Liver (tissue), 8 donors: ENCODE measurements at regions not wholly inside any gene's neighbourhood (a gene's known extent, or its start where the extent isn't known, plus 50 kb on each side); places are given as distances from the start of the nearest gene placed in this dataset.

ENCODE experiments used
- DNase-seq: peaks from one replicate; pipeline ENCODE4 v3.0.0-alpha.2; 2017; ENCODE audit warnings: low spot score
- H3K27ac ChIP-seq, 2 donors: one replicate each; pipeline ENCODE4 v1.7.0; 2013; ENCODE audit warnings: inconsistent platforms in 2 of 2, low read length in 2 of 2, control low read depth in 1 of 2, low read depth in 1 of 2, mild to moderate bottlenecking in 1 of 2
- H3K27me3 ChIP-seq, 4 donors: one replicate each; pipeline versions ENCODE4 v1.6.1 to v1.7.0; 2013; ENCODE audit warnings: low read length in 3 of 4, inconsistent platforms in 1 of 4, mild to moderate bottlenecking in 1 of 4, moderate library complexity in 1 of 4; ENCODE audit not compliant: control insufficient read depth in 4 of 4, insufficient read depth in 4 of 4
- H3K36me3 ChIP-seq, 4 donors: one replicate each; pipeline versions ENCODE4 v1.6.1 to v1.7.0; 2013; ENCODE audit warnings: low read length in 3 of 4, mild to moderate bottlenecking in 3 of 4, low read depth in 1 of 4, moderate library complexity in 1 of 4; ENCODE audit not compliant: control insufficient read depth in 4 of 4, insufficient read depth in 3 of 4
- H3K4me1 ChIP-seq, 4 donors: one replicate each; pipeline versions ENCODE4 v1.6.1 to v1.7.0; 2013; ENCODE audit warnings: low read length in 3 of 4, mild to moderate bottlenecking in 3 of 4, moderate library complexity in 1 of 4; ENCODE audit not compliant: control insufficient read depth in 4 of 4, insufficient read depth in 4 of 4
- H3K4me3 ChIP-seq, 3 donors: one replicate each; pipeline versions ENCODE4 v1.6.1 to v1.7.0; 2013; ENCODE audit warnings: low read length in 3 of 3, control low read depth in 1 of 3, low read depth in 1 of 3, mild to moderate bottlenecking in 1 of 3
- H3K9ac ChIP-seq, 2 donors: one replicate each; pipeline ENCODE4 v1.7.0; 2013; ENCODE audit warnings: low read length in 2 of 2, mild to moderate bottlenecking in 2 of 2, moderate library complexity in 2 of 2, control low read depth in 1 of 2, low read depth in 1 of 2
- H3K9me3 ChIP-seq, 4 donors: one replicate each; pipeline versions ENCODE4 v1.6.1 to v1.7.0; 2013; ENCODE audit warnings: low read length in 3 of 4; ENCODE audit not compliant: control insufficient read depth in 4 of 4
- EGR1 ChIP-seq, 2 donors: IDR thresholded peaks; 2 replicates each; pipeline ENCODE4 v1.6.1; 2016 to 2018; ENCODE audit warnings: antibody characterized with exemption in 2 of 2, low read depth in 2 of 2
- FOXA1 ChIP-seq: IDR thresholded peaks from 2 replicates; pipeline ENCODE4 v1.6.1; 2016; ENCODE audit warnings: antibody characterized with exemption
- FOXA2 ChIP-seq: IDR thresholded peaks from 2 replicates; pipeline ENCODE4 v1.6.1; 2016; ENCODE audit warnings: antibody characterized with exemption
- HNF4A ChIP-seq, 2 donors: conservative IDR thresholded peaks; 2 replicates each; pipeline ENCODE4 v1.6.1; 2016; ENCODE audit warnings: antibody characterized with exemption in 2 of 2, mild to moderate bottlenecking in 2 of 2
- HNF4G ChIP-seq: IDR thresholded peaks from 2 replicates; pipeline ENCODE4 v1.6.1; 2016; ENCODE audit warnings: antibody characterized with exemption
- JUND ChIP-seq, 2 donors: IDR thresholded peaks; 2 replicates each; pipeline ENCODE4 v1.6.1; 2016; ENCODE audit warnings: antibody characterized with exemption in 2 of 2
- NR2F2 ChIP-seq: IDR thresholded peaks from 2 replicates; pipeline ENCODE4 v1.6.1; 2016; ENCODE audit warnings: antibody characterized with exemption
- RAD21 ChIP-seq, 2 donors: IDR thresholded peaks; 2 replicates each; pipeline ENCODE4 v1.6.1; 2016; ENCODE audit warnings: antibody characterized with exemption in 2 of 2, mild to moderate bottlenecking in 2 of 2
- RXRA ChIP-seq, 2 donors: IDR thresholded peaks; 2 replicates each; pipeline ENCODE4 v1.6.1; 2017 to 2018; ENCODE audit warnings: antibody characterized with exemption in 2 of 2, mild to moderate bottlenecking in 1 of 2
- SP1 ChIP-seq: IDR thresholded peaks from 2 replicates; pipeline ENCODE4 v1.6.1; 2018; ENCODE audit warnings: antibody characterized with exemption, mild to moderate bottlenecking
- TAF1 ChIP-seq: conservative IDR thresholded peaks from 2 replicates; pipeline ENCODE4 v1.6.1; 2016; ENCODE audit warnings: antibody characterized with exemption, mild to moderate bottlenecking
- YY1 ChIP-seq: IDR thresholded peaks from 2 replicates; pipeline ENCODE4 v1.6.1; 2016; ENCODE audit warnings: antibody characterized with exemption, mild to moderate bottlenecking
- WGBS: extraction: QIAGEN DNeasy Blood & Tissue Kit; methylation state at CpG from one replicate; pipeline ENCODE4 v1.1.7; 2013; 5-methylcytosine and 5-hydroxymethylcytosine counted together
- TF ChIP-seq, protein P1 (sequence below): IDR thresholded peaks from 2 replicates; pipeline ENCODE4 v1.6.1; 2016; ENCODE audit warnings: antibody characterized with exemption, mild to moderate bottlenecking
- TF ChIP-seq, protein P2 (sequence below): IDR thresholded peaks from 2 replicates; pipeline ENCODE4 v1.6.1; 2016; ENCODE audit warnings: antibody characterized with exemption
- TF ChIP-seq, protein P3 (sequence below): fragments of 150-350 bp; IDR thresholded peaks from 2 replicates; pipeline ENCODE4 v1.5.1; 2017; ENCODE audit warnings: improper control_type of control experiment, low read depth, low read length; ENCODE audit not compliant: missing input control
- donor health status: healthy.
- donor health status: healthy.
- donor health status: healthy.
- donor health status: healthy.
- donor health status: healthy.

DNA sequence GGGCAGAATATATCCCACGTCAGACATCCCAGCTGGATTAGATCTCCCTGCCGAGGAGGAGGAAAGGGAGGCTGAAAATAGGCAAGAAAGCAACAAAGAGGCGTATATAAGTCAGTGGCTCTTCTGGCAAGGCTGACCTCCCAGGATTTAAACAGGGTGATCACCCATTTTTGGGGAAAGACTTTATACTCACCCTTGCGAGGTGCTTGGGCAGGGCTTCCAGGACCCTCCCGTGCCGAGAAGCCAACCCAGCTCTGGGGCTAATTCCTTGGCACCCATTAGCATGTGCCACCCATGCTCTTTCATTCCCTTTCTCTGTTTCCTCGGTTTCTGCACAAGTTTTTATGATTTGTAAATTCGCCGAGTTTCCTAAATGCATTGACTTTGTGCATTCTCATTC lies 230.2 kb upstream of the IRX2 start:
- WGBS: 80% methylated on average over 9 of the region's 9 CpGs
- H3K4me3 ChIP-seq: no peak overlapping the region
- no peak for TF ChIP-seq SP1
- TF ChIP-seq RAD21 (IDR thresholded peaks at IDR 0.05): no peak
- TF ChIP-seq, protein P1, sequence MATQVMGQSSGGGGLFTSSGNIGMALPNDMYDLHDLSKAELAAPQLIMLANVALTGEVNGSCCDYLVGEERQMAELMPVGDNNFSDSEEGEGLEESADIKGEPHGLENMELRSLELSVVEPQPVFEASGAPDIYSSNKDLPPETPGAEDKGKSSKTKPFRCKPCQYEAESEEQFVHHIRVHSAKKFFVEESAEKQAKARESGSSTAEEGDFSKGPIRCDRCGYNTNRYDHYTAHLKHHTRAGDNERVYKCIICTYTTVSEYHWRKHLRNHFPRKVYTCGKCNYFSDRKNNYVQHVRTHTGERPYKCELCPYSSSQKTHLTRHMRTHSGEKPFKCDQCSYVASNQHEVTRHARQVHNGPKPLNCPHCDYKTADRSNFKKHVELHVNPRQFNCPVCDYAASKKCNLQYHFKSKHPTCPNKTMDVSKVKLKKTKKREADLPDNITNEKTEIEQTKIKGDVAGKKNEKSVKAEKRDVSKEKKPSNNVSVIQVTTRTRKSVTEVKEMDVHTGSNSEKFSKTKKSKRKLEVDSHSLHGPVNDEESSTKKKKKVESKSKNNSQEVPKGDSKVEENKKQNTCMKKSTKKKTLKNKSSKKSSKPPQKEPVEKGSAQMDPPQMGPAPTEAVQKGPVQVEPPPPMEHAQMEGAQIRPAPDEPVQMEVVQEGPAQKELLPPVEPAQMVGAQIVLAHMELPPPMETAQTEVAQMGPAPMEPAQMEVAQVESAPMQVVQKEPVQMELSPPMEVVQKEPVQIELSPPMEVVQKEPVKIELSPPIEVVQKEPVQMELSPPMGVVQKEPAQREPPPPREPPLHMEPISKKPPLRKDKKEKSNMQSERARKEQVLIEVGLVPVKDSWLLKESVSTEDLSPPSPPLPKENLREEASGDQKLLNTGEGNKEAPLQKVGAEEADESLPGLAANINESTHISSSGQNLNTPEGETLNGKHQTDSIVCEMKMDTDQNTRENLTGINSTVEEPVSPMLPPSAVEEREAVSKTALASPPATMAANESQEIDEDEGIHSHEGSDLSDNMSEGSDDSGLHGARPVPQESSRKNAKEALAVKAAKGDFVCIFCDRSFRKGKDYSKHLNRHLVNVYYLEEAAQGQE: no peak
- no peak for TF ChIP-seq HNF4A (conservative IDR thresholded peaks at IDR 0.05)
- no peak for TF ChIP-seq FOXA1
- TF ChIP-seq, protein P2, sequence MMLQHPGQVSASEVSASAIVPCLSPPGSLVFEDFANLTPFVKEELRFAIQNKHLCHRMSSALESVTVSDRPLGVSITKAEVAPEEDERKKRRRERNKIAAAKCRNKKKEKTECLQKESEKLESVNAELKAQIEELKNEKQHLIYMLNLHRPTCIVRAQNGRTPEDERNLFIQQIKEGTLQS: no peak
- TF ChIP-seq RXRA (IDR thresholded peaks at IDR 0.05): no peak
- DNase-seq: no peak
- no peaks in the 10 kb centered on the region for H3K9me3 ChIP-seq
- H3K4me1 ChIP-seq: no peaks in the 10 kb centered on the region
- H3K9ac ChIP-seq: no peak overlapping the region
- no peak overlapping the region for H3K27ac ChIP-seq
- H3K36me3 ChIP-seq: no peaks in the 10 kb centered on the region
- H3K27me3 ChIP-seq: peaks cover 0 to 3% (median 0%) of the 10 kb centered on the region in 4 donors

DNA sequence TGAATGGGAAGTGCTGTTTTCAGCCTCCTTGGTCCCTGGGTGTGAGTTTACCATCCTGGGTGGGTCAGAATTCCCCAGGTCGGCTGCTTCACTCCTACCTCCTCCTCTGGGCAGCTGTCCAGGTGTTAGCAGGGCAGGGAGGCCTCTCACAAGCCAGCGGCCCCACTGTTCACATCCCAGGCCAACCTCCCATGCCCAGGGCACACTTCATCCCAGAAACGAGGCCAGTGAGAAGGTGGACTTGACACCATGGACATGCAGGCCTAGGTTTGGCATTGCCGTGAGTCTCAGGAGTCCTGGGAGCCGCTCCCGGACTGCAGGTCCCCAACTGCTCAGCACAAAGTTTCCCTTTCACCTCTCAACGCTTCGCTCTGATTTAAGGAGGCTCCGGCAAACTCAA lies 229.6 kb upstream of the IRX2 start:
- TF ChIP-seq FOXA1 (no peak), JUND (IDR thresholded peaks at IDR 0.05) (no peak), YY1 (no peak), TAF1 (no peak), EGR1 (IDR thresholded peaks at IDR 0.05; ENCODE audit: low read depth in 2 of 2) (no peak)
- TF ChIP-seq, protein P2: no peak
- Histone ChIP-seq H3K4me1 (no peaks in the 10 kb centered on the region), H3K27me3 (peaks cover 0 to 3% (median 0%) of the 10 kb centered on the region in 4 donors), H3K4me3 (no peak overlapping the region), H3K9me3 (no peaks in the 10 kb centered on the region), H3K36me3 (no peaks in the 10 kb centered on the region), H3K27ac (no peak overlapping the region), H3K9ac (no peak overlapping the region)
- DNase-seq: no peak
- WGBS: 73% methylated on average over 9 of the region's 9 CpGs

DNA sequence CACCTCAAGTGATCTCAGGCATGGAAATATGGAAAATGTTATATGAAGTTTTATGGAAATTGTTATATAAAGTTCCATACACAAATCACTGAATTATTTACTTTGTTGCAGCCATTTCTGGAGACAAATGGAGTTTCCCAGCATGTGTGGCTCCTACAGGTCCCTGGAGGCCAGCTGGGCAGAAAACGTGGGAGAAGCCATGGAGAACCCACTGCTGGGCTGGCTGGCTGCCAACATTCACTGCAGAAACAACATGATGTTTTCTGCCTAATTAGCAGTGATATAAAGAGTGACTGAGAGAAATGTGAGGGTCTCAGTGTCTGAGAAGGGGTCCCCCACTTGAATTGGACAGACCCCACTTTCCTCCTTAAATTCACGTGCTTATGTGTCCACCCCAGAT lies 208.8 kb upstream of the IRX2 start:
- Histone ChIP-seq H3K27ac (no peak overlapping the region), H3K4me1 (no peaks in the 10 kb centered on the region), H3K36me3 (no peaks in the 10 kb centered on the region), H3K4me3 (no peak overlapping the region), H3K27me3 (no peaks in the 10 kb centered on the region), H3K9me3 (peaks cover 1 to 8% (median 4%) of the 10 kb centered on the region in 4 donors), H3K9ac (no peak overlapping the region)
- TF ChIP-seq EGR1 (IDR thresholded peaks at IDR 0.05; ENCODE audit: low read depth in 2 of 2): no peak
- TF ChIP-seq, protein P2: no peak
- no peak for TF ChIP-seq HNF4G
- no peak for TF ChIP-seq FOXA2
- TF ChIP-seq, protein P1: no peak
- TF ChIP-seq NR2F2: no peak
- TF ChIP-seq TAF1: no peak
- TF ChIP-seq SP1: no peak
- TF ChIP-seq, protein P3, sequence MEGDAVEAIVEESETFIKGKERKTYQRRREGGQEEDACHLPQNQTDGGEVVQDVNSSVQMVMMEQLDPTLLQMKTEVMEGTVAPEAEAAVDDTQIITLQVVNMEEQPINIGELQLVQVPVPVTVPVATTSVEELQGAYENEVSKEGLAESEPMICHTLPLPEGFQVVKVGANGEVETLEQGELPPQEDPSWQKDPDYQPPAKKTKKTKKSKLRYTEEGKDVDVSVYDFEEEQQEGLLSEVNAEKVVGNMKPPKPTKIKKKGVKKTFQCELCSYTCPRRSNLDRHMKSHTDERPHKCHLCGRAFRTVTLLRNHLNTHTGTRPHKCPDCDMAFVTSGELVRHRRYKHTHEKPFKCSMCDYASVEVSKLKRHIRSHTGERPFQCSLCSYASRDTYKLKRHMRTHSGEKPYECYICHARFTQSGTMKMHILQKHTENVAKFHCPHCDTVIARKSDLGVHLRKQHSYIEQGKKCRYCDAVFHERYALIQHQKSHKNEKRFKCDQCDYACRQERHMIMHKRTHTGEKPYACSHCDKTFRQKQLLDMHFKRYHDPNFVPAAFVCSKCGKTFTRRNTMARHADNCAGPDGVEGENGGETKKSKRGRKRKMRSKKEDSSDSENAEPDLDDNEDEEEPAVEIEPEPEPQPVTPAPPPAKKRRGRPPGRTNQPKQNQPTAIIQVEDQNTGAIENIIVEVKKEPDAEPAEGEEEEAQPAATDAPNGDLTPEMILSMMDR: no peak
- TF ChIP-seq JUND (IDR thresholded peaks at IDR 0.05): no peak
- TF ChIP-seq RAD21 (IDR thresholded peaks at IDR 0.05): no peak
- WGBS: 41% methylated on average over 2 of the region's 2 CpGs
- DNase-seq: no peak
